ENCODE measurements at regions not wholly inside any gene's neighbourhood (a gene's known extent, or its start where the extent isn't known, plus 50 kb on each side); places are given as distances from the start of the nearest gene placed in this dataset.

- Histone ChIP-seq H3F3A (ENCODE audit: insufficient read depth, low read length) (no peaks in the 10 kb centered on the region), H3K4me3 (ENCODE audit: low read length) (no peak overlapping the region), H3K9me3 (replicated peaks; ENCODE audit: insufficient read depth, low read length) (no peaks in the 10 kb centered on the region), H3K27ac (ENCODE audit: low read length) (no peak overlapping the region), H3K79me2 (ENCODE audit: low read length) (no peaks in the 10 kb centered on the region), H3K9me2 (replicated peaks; ENCODE audit: insufficient read depth, low read length) (no peaks in the 10 kb centered on the region), H2AFZ (ENCODE audit: low read length) (no peak overlapping the region), H3K9ac (ENCODE audit: low read length) (no peak overlapping the region), H3K4me1 (ENCODE audit: low read length) (no peaks in the 10 kb centered on the region), H3K4me2 (ENCODE audit: low read depth, low read length) (no peak overlapping the region), H3K27me3 (replicated peaks; ENCODE audit: insufficient read depth, low read length) (no peaks in the 10 kb centered on the region), H3K36me3 (replicated peaks; ENCODE audit: insufficient read depth, low read length) (no peaks in the 10 kb centered on the region), H4K20me1 (ENCODE audit: insufficient read depth, low read length) (no peaks in the 10 kb centered on the region)
- TF ChIP-seq, protein P1, sequence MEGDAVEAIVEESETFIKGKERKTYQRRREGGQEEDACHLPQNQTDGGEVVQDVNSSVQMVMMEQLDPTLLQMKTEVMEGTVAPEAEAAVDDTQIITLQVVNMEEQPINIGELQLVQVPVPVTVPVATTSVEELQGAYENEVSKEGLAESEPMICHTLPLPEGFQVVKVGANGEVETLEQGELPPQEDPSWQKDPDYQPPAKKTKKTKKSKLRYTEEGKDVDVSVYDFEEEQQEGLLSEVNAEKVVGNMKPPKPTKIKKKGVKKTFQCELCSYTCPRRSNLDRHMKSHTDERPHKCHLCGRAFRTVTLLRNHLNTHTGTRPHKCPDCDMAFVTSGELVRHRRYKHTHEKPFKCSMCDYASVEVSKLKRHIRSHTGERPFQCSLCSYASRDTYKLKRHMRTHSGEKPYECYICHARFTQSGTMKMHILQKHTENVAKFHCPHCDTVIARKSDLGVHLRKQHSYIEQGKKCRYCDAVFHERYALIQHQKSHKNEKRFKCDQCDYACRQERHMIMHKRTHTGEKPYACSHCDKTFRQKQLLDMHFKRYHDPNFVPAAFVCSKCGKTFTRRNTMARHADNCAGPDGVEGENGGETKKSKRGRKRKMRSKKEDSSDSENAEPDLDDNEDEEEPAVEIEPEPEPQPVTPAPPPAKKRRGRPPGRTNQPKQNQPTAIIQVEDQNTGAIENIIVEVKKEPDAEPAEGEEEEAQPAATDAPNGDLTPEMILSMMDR (IDR thresholded peaks at IDR 0.05; ENCODE audit: low read length) = no peak
- TF ChIP-seq EZH2 (optimal IDR thresholded peaks at IDR 0.05; ENCODE audit: low read depth, low read length) = no peak
- TF ChIP-seq EZH2phosphoT487 (IDR thresholded peaks at IDR 0.05; ENCODE audit: low read length) = no peak
- DNase-seq = no peak
Observed at GRCh38 chr7:113373863-113374262, 255.5 kb upstream of the SMIM30 start.

GRCh38 chr7:113371416-113372043, 253.2 kb upstream of the SMIM30 start:
- no peaks in the 10 kb centered on the region for H3K79me2 ChIP-seq (ENCODE audit: low read length)
- H3K27ac ChIP-seq (ENCODE audit: low read length) = no peak overlapping the region
- no peak for DNase-seq
- no peaks in the 10 kb centered on the region for H3K4me1 ChIP-seq (ENCODE audit: low read length)
- no peaks in the 10 kb centered on the region for H3F3A ChIP-seq (ENCODE audit: insufficient read depth, low read length)
- H3K27me3 ChIP-seq (replicated peaks; ENCODE audit: insufficient read depth, low read length) = no peaks in the 10 kb centered on the region
- TF ChIP-seq, protein P1 (IDR thresholded peaks at IDR 0.05; ENCODE audit: low read length) = no peak
- TF ChIP-seq EZH2 (optimal IDR thresholded peaks at IDR 0.05; ENCODE audit: low read depth, low read length) (no peak), EZH2phosphoT487 (IDR thresholded peaks at IDR 0.05; ENCODE audit: low read length) (no peak)
- H3K9me3 ChIP-seq (replicated peaks; ENCODE audit: insufficient read depth, low read length) = no peaks in the 10 kb centered on the region
- H3K4me2 ChIP-seq (ENCODE audit: low read depth, low read length) = no peak overlapping the region
- H3K4me3 ChIP-seq (ENCODE audit: low read length) = no peak overlapping the region
- H3K9ac ChIP-seq (ENCODE audit: low read length) = no peak overlapping the region
- no peaks in the 10 kb centered on the region for H3K36me3 ChIP-seq (replicated peaks; ENCODE audit: insufficient read depth, low read length)
- H3K9me2 ChIP-seq (replicated peaks; ENCODE audit: insufficient read depth, low read length) = no peaks in the 10 kb centered on the region
- H2AFZ ChIP-seq (ENCODE audit: low read length) = no peak overlapping the region
- H4K20me1 ChIP-seq (ENCODE audit: insufficient read depth, low read length) = no peaks in the 10 kb centered on the region

GRCh38 chr7:113370910-113371309, 252.6 kb upstream of the SMIM30 start:
- Histone ChIP-seq H2AFZ (ENCODE audit: low read length) (no peak overlapping the region), H3K36me3 (replicated peaks; ENCODE audit: insufficient read depth, low read length) (no peaks in the 10 kb centered on the region), H3K4me2 (ENCODE audit: low read depth, low read length) (no peak overlapping the region), H3F3A (ENCODE audit: insufficient read depth, low read length) (no peaks in the 10 kb centered on the region), H3K9me2 (replicated peaks; ENCODE audit: insufficient read depth, low read length) (no peaks in the 10 kb centered on the region), H3K79me2 (ENCODE audit: low read length) (no peaks in the 10 kb centered on the region), H3K4me3 (ENCODE audit: low read length) (no peak overlapping the region), H3K27ac (ENCODE audit: low read length) (no peak overlapping the region), H4K20me1 (ENCODE audit: insufficient read depth, low read length) (no peaks in the 10 kb centered on the region), H3K9me3 (replicated peaks; ENCODE audit: insufficient read depth, low read length) (no peaks in the 10 kb centered on the region), H3K27me3 (replicated peaks; ENCODE audit: insufficient read depth, low read length) (no peaks in the 10 kb centered on the region), H3K9ac (ENCODE audit: low read length) (no peak overlapping the region), H3K4me1 (ENCODE audit: low read length) (no peaks in the 10 kb centered on the region)
- TF ChIP-seq EZH2 (optimal IDR thresholded peaks at IDR 0.05; ENCODE audit: low read depth, low read length) = no peak
- TF ChIP-seq EZH2phosphoT487 (IDR thresholded peaks at IDR 0.05; ENCODE audit: low read length) = no peak
- TF ChIP-seq, protein P1 (IDR thresholded peaks at IDR 0.05; ENCODE audit: low read length) = no peak
- no peak for DNase-seq
